Hindlimb muscle (tissue), 1 donor: ENCODE measurements at regions not wholly inside any gene's neighbourhood (a gene's known extent, or its start where the extent isn't known, plus 50 kb on each side); places are given as distances from the start of the nearest gene placed in this dataset.
"Not testable (repeated sequence)": the region's sequence is repeated elsewhere in the genome, so short reads cannot be mapped to it uniquely, and the experiment has no call there.

ENCODE experiments used
- DNase-seq: peaks from one replicate; pipeline ENCODE4 v3.0.0-alpha.2; 2013

- DNase-seq = no peak
These were observed 175.9 kb upstream of the TNRC6C start for GRCh38 chr17:77782611-77783010.

GRCh38 chr17:77783991-77784820, 174.3 kb upstream of the TNRC6C start:
- DNase-seq = no peak

DNA sequence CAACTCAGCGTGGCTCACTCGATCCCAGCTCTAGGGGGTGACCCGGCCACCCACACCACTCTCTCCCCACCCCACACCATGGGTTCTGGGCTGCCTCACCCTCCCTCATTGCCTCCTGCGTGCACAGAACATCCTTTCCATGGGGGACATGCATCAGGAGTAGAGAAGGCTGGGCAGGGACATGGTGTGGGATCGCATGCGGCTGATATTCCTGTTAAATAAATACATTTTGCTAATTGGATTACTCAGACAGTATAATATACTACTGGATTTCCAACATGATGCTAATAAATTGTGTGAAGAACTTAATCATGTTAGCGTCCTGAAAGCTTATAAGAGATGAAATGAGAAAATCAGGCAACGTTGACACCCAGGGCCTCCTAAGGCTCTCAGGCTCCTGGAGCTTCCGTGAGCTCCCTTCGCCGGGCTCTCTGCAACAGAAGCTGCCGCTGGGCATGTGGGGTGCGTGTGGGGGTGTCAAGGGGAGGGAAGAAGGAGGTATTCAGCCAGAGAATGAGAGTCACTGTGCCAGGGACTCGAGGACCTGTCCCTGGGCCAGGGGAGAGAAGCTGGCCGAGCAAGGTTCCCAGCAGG, 173.1 kb upstream of the TNRC6C start:
- no peak for DNase-seq

GRCh38 chr17:77786090-77786489, 172.4 kb upstream of the TNRC6C start:
- no peak for DNase-seq

DNA sequence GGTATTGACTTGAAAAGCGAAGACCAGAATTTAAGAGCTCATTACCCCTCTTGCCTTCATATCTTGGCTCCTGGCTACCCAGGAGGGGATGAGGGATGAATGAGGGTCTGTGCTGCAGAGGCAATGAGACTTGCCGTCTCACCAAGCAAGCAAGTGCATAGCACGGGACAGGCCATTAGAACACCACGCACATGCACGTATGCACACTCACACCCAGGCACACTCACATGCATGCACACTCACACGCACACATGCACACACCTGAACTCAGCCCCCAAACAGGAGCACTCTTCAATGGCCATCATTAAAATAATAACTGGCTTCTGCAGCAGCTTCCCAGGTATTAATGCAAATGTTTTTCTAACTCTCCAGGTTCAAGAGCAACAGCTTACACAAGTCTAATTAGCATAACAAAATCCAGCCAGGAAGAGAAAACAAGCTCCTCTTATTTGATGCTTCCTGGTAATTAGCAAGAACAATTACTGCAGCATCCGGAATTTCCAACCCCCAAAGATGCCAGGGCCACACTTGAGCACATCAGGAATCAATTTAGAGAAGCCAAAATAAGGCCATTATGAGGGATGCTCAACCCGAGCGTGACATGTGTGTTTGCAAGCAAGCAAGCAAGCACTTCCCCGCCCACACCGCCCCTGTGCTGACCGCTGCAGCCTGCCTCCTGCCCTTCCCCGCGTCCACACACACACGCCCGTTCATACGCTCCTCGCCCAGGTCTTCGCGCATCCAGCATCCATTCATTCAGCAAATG, 171.6 kb upstream of the TNRC6C start:
- DNase-seq = no peak

DNA sequence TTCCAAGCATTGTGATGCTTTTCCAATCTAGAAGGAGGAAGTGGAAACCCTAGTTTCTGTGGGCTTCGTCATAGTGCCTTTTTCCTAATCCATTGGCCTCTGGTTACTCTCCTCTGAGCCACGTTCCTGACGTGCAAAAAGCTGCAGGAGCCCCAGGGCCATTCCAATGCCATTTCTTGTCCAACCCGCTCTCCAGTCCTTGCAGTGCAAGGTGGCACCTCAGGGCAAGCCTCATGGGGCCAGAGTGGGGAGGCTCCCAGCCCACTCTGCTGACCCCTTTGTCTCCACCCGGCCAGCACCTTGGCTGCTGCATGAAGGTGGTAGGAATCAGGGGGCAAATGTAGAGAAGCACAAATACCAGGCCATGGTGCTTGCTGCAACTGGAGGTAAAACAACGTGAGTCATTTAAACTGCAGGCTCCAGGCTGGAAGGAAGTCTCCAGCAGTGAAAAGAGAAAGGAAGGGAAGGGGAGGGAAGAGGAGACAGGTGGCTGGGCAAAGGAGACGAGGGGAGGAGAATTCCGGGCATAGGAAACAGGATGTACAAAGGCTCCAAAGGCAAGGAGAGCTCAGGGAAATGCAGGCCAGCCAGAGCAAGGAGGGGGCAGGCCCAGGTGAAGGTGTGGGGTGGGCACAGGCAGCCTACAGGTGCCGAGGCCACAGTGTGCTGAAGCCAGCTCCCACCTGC, 168.2 kb upstream of the TNRC6C start:
- no peak for DNase-seq

- no peak for DNase-seq
These were observed 165.9 kb upstream of the TNRC6C start for GRCh38 chr17:77792626-77793025.

- no peak for DNase-seq
These were observed 165.1 kb upstream of the TNRC6C start for GRCh38 chr17:77793146-77793970.

DNA sequence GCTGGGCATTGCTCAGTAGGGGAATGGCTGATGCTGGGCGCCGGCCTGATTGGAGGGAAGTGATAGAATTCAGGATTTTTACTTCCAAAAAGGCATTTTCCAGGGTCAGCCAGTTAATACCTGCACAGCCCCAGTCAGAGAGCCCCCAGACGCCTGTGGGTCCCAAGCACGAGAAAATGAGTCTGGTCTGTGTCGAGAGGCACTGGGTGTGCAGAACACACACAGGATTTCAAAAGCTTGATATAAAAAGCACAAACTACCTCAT, 164.6 kb upstream of the TNRC6C start:
- DNase-seq = no peak

DNA sequence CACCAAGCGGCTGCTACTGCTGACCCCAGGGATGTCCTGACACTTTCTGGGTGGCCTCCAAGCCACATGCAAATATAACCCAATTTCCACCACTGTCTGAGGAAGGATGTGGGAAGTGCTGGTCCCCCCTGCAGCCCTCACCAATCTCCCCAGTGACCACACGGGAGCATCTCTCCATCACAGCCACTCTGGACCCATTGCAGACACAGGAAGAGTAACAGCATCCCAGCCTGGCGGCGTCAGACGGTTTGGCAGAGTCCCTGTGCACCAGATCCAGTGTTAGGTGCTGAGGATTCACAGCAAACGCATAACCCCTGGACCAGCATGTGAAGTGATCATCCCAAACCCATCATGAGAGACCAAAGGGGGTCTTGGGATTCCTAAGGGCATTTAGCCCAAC, 163.7 kb upstream of the TNRC6C start:
- DNase-seq = no peak

- no peak for DNase-seq
These were observed 162.8 kb upstream of the TNRC6C start for GRCh38 chr17:77795685-77796084.

DNA sequence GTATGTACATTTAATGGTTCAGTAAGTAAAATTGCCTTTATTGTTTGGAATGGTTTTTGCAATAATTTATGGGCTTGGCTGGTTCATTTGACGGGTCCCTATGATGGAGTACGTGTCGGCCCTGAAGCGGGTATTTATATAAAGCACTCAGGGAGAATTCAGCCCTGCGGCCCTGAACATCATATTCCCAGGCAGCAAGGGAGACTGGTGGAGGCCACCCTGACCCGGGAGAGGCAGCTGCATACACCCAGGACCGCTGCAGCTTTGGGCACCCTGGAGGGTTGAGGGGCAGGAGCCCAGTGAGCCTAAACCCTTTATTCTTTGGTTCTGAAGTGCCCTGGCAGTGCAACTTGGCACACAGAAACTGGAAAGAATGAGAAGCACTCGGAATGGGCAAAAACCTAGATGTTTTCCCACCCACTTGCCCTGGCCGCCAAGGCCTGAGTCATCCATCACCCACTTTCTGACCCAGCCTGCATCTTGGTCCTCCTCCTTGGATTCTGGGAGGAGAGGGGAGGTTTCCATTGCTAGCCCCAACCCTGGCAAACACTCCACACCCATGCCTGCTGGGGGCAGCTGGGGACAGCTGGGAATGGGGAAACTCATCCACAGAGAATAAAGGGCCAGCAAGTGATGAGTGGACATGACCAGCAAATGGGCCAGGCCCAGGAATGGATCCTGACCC, 162.2 kb upstream of the TNRC6C start:
- DNase-seq = no peak

DNA sequence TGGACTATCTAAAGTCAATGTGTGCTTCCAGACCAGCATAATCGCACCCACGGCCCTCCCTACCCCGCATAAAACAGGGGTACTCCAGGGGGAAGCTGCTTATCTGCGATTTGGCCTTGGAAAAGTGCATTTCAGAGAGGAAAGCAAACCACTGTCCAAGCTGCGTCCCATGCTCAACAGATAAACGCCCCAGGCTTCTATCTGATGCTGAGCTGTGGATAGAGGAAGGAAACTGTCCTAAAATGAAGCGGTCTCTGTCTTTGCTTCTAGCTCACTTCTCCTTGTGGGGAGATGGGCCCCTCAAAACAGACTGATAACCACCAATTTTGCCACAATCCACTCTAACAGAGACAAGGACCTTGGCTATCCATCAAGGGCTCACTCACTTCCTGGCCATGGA, 160.5 kb upstream of the TNRC6C start:
- no peak for DNase-seq

GRCh38 chr17:77798481-77798880, 160.0 kb upstream of the TNRC6C start:
- DNase-seq = no peak

DNA sequence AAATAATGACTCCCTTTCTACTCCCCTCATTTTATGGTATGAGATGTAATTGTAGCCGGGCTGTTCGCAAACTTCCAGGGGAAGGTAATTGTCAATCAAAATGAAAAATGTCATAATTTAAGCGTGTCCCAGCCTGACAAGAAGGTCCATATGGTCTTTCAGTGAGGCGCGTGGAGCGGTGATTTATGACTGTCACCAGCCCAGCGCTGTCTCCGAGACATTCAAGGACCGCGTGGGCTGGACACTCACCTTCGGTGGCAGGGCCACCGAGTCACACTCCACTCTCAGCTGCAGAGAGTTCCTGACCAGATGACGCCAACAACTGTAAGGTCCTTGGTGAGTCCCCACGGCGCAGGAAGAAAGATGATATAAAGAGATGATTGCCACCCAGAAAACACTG, 157.7 kb upstream of the TNRC6C start:
- DNase-seq = no peak

DNA sequence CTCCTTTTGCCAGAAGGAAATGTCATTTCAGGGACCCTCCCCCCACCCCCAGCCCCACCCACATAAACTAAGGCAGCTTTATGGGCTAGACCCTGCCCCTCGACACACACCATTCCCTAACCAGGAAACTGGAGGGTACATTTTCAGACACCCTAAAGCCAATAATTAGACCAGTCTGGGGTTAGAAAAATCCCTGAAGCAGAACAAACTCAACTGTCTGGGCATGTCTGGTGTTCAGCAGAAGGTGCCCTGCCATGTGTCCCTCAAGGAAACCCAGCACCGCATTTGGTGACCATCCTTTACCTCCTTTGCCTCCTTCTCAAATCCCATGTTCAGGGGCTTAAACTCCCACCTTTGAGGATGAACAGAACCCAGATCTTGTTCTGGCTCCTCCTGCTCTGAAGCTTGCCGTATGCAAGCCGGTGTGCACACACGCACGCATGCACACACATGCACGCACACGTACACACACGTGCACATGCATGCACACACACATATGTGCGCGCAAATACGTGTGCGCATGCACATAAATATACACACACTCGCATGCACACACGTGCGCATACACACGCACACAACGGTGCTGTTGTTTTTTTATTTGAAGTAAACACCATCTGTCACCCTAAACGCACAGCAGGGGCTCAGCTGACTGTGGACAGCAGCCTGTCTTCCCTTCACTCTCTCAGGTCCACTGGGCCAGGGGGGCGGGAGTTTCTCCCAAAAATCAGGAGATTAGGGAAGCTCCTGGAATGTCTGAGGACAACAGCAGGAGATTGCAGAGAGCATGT, 156.8 kb upstream of the TNRC6C start:
- no peak for DNase-seq

- peak; percentile 29 for DNase-seq
These were observed 156.2 kb upstream of the TNRC6C start for GRCh38 chr17:77802333-77802615.

DNA sequence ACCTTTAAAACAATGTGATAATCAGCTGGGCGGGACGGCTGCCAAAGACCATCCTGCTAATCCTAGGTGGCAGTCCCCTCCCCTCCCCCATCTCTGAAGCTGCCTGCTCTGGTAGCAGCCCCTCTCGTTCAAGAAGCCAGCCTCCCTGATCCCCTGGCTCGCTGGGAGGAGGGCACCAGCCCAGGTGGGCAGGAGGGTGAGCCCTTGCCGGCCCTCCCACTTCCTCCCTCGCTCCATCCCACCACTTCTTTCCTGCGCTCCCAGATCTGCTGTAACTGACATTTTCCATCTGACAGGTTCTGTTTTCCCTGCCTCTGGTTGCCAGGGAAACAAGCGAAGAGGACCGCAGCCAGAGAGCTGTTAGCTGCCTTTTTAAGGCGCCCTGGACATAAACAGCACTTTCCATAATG, 155.7 kb upstream of the TNRC6C start:
- peak; percentile 89 for DNase-seq

- no peak for DNase-seq
These were observed 154.8 kb upstream of the TNRC6C start for GRCh38 chr17:77803726-77804125.

GRCh38 chr17:77804796-77805426, 153.6 kb upstream of the TNRC6C start:
- DNase-seq = no peak

DNA sequence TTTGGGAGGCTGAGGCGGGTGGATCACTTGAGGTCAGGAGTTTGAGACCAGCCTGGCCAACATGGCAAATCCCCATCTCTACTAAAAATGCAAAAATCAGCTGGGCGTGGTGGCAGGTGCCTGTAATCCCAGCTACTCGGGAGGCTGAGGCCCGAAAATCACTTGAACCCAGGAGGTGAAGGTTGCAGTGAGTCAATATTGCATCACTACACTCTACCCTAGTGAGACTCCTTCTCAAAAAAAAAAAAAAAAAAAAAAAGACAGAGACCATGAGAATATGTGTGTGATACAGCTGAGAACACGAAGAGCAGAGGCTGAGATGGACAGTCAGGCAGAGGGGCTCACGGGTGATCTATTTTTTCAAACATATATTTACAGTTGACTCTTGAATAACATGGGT, 152.5 kb upstream of the TNRC6C start:
- DNase-seq = not testable (repeated sequence)
